HEK293T (cell line): ENCODE measurements at regions not wholly inside any gene's neighbourhood (a gene's known extent, or its start where the extent isn't known, plus 50 kb on each side); places are given as distances from the start of the nearest gene placed in this dataset.

ENCODE experiments used
- ELF4 ChIP-seq: fragments of 450-650 bp; IDR thresholded peaks from 2 replicates; pipeline ENCODE4 v1.6.1; 2017; ENCODE audit warnings: antibody characterized with exemption
- FOXK2 ChIP-seq: fragments of 450-650 bp; IDR thresholded peaks from 2 replicates; pipeline ENCODE4 v1.6.1; 2016; ENCODE audit warnings: mild to moderate bottlenecking
- FOXM1 ChIP-seq: fragments of 450-650 bp; IDR thresholded peaks from 2 replicates; pipeline ENCODE4 v1.6.1; 2017; ENCODE audit warnings: mild to moderate bottlenecking, borderline replicate concordance
- L3MBTL2 ChIP-seq: fragments of 450-650 bp; conservative IDR thresholded peaks from 2 replicates; pipeline ENCODE4 v1.6.1; 2016; ENCODE audit warnings: mild to moderate bottlenecking
- LEF1 ChIP-seq: fragments of 450-650 bp; IDR thresholded peaks from 2 replicates; pipeline ENCODE4 v1.6.1; 2017; ENCODE audit warnings: mild to moderate bottlenecking, borderline replicate concordance
- NFRKB ChIP-seq: fragments of 450-650 bp; IDR thresholded peaks from 2 replicates; pipeline ENCODE4 v1.6.1; 2016; ENCODE audit warnings: mild to moderate bottlenecking, moderate library complexity
- TARDBP ChIP-seq: fragments of 450-650 bp; IDR thresholded peaks from 2 replicates; pipeline ENCODE4 v1.6.1; 2016
- ZNF384 ChIP-seq: fragments of 450-650 bp; IDR thresholded peaks from 2 replicates; pipeline ENCODE4 v1.6.1; 2016
- TF ChIP-seq, protein P1 (sequence below): fragments of 450-650 bp; IDR thresholded peaks from 2 replicates; pipeline ENCODE4 v1.6.1; 2016

DNA sequence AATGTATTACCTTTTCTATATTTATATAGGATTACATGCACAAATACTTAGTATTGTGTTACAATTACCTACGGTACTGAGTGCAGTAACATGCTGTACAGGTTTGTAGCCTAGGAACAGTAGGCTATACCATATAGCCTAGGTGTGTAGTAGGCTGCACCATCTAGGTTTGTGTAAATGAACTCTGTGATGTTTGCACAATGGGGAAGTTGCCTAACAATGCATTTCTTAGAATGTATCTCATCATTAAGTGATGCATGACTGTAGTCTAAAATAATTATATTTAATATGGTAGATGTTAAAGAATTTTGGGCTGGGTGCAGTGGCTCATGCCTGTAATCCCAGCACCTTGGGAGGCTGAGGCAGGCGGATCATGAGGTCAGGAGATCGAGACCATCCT is 281.0 kb downstream of the KLF13 start:
- TF ChIP-seq FOXM1 (no peak), TARDBP (no peak), NFRKB (no peak), LEF1 (no peak), ZNF384 (no peak), ELF4 (no peak), FOXK2 (no peak), L3MBTL2 (no peak)
- TF ChIP-seq, protein P1, sequence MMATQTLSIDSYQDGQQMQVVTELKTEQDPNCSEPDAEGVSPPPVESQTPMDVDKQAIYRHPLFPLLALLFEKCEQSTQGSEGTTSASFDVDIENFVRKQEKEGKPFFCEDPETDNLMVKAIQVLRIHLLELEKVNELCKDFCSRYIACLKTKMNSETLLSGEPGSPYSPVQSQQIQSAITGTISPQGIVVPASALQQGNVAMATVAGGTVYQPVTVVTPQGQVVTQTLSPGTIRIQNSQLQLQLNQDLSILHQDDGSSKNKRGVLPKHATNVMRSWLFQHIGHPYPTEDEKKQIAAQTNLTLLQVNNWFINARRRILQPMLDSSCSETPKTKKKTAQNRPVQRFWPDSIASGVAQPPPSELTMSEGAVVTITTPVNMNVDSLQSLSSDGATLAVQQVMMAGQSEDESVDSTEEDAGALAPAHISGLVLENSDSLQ = no peak
